ENCODE measurements at regions not wholly inside any gene's neighbourhood (a gene's known extent, or its start where the extent isn't known, plus 50 kb on each side); places are given as distances from the start of the nearest gene placed in this dataset.

- TF ChIP-seq EZH2phosphoT487 (conservative IDR thresholded peaks at IDR 0.05; ENCODE audit: low read length) (no peak), CTCF (IDR thresholded peaks at IDR 0.05; ENCODE audit: insufficient read depth, low read length, poor library complexity, severe bottlenecking) (no peak)
These were observed 519.7 kb upstream of the ZFP42 start for GRCh38 chr4:187475901-187476300.

Measured in SU-DHL-6 (cell line).